Hepatocyte (in vitro differentiated cells): ENCODE measurements at regions not wholly inside any gene's neighbourhood (a gene's known extent, or its start where the extent isn't known, plus 50 kb on each side); places are given as distances from the start of the nearest gene placed in this dataset.

Experiments used
- DNase-seq: peaks from one replicate; pipeline ENCODE4 v3.0.0-alpha.2; 2016; ENCODE audit warnings: low spot score
- H2AFZ ChIP-seq: fragments of 200-600 bp; sonication (generic); 2 replicates; pipeline ENCODE4 v1.6.0; 2016; ENCODE audit warnings: antibody characterized with exemption, mild to moderate bottlenecking
- H3K27ac ChIP-seq: fragments of 200-600 bp; sonication (generic); 2 replicates; pipeline ENCODE4 v1.5.1; 2016; ENCODE audit warnings: mild to moderate bottlenecking
- H3K27me3 ChIP-seq: fragments of 200-600 bp; sonication (generic); 2 replicates; pipeline ENCODE4 v1.6.1; 2016
- H3K36me3 ChIP-seq: fragments of 200-600 bp; sonication (generic); replicated peaks from 2 replicates; pipeline ENCODE4 v1.5.1; 2016; ENCODE audit warnings: low read depth; ENCODE audit not compliant: insufficient read depth
- H3K4me1 ChIP-seq: fragments of 200-600 bp; sonication (generic); 2 replicates; pipeline ENCODE4 v1.5.1; 2016; ENCODE audit warnings: mild to moderate bottlenecking, moderate library complexity; ENCODE audit not compliant: insufficient read depth
- H3K4me2 ChIP-seq: fragments of 200-600 bp; sonication (generic); 2 replicates; pipeline ENCODE4 v1.6.0; 2016
- H3K4me3 ChIP-seq: fragments of 200-600 bp; sonication (generic); 2 replicates; pipeline ENCODE4 v1.5.1; 2016; ENCODE audit warnings: mild to moderate bottlenecking
- H3K79me2 ChIP-seq: fragments of 200-600 bp; sonication (generic); 2 replicates; pipeline ENCODE4 v1.6.0; 2017; ENCODE audit warnings: mild to moderate bottlenecking
- H3K9me2 ChIP-seq: fragments of 200-600 bp; sonication (generic); replicated peaks from 2 replicates; pipeline ENCODE4 v1.6.0; 2017; ENCODE audit warnings: mild to moderate bottlenecking; ENCODE audit not compliant: insufficient read depth
- H3K9me3 ChIP-seq: fragments of 200-600 bp; sonication (generic); 2 replicates; pipeline ENCODE4 v1.5.1; 2016; ENCODE audit warnings: low read depth, mild to moderate bottlenecking
- H4K20me1 ChIP-seq: fragments of 200-600 bp; sonication (generic); 2 replicates; pipeline ENCODE4 v1.6.0; 2016; ENCODE audit warnings: mild to moderate bottlenecking; ENCODE audit not compliant: insufficient read depth, poor library complexity, severe bottlenecking
- EZH2 ChIP-seq: fragments of 200-600 bp; sonication (generic); IDR thresholded peaks from 2 replicates; pipeline ENCODE4 v1.6.1; 2016; ENCODE audit warnings: antibody characterized with exemption, mild to moderate bottlenecking, borderline replicate concordance
- EZH2phosphoT487 ChIP-seq: fragments of 200-600 bp; sonication (generic); IDR thresholded peaks from one replicate; pipeline ENCODE4 v1.6.1; 2018; ENCODE audit warnings: antibody characterized with exemption, mild to moderate bottlenecking, low read depth, moderate library complexity; ENCODE audit not compliant: unreplicated experiment, severe bottlenecking
- WGBS: methylation state at CpG from one replicate; pipeline ENCODE4 v1.1.6; 2016; ENCODE audit warnings: low lambda C conversion rate; ENCODE audit errors: missing lambda C conversion rate; 5-methylcytosine and 5-hydroxymethylcytosine counted together
- TF ChIP-seq, protein P1 (sequence below): fragments of 200-600 bp; sonication (generic); IDR thresholded peaks from 2 replicates; pipeline ENCODE4 v1.5.1; 2016; ENCODE audit warnings: antibody characterized with exemption, mild to moderate bottlenecking; ENCODE audit not compliant: poor library complexity

DNA sequence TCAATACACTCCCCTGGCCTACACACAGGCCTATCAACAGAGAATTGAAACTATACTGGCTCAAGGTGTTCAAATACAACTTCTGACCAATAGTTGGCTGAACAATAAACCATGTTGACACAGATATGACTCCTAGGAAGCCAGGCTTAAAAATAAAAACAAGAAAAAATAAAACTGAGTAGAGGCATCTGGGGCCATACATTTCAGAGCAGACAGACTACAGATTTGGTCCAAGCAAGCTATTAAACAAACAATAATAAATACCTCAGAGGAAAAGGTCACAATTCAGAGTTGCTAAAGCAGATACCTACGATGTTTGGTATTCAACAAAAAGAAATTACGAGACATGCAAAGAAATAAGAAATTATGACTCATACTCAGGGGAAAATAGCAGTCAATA, 132.8 kb upstream of the ACVR2A start:
- Histone ChIP-seq H3K79me2 (no peaks in the 10 kb centered on the region), H3K27ac (no peak overlapping the region), H3K9me2 (no peaks in the 10 kb centered on the region), H3K4me1 (no peaks in the 10 kb centered on the region), H3K4me3 (no peak overlapping the region), H3K9me3 (no peaks in the 10 kb centered on the region), H4K20me1 (no peaks in the 10 kb centered on the region), H3K4me2 (no peak overlapping the region), H3K27me3 (no peaks in the 10 kb centered on the region), H2AFZ (no peak overlapping the region), H3K36me3 (no peaks in the 10 kb centered on the region)
- 78% methylated on average over 2 of the region's 2 CpGs for WGBS
- no peak for DNase-seq
- no peak for TF ChIP-seq EZH2
- TF ChIP-seq, protein P1, sequence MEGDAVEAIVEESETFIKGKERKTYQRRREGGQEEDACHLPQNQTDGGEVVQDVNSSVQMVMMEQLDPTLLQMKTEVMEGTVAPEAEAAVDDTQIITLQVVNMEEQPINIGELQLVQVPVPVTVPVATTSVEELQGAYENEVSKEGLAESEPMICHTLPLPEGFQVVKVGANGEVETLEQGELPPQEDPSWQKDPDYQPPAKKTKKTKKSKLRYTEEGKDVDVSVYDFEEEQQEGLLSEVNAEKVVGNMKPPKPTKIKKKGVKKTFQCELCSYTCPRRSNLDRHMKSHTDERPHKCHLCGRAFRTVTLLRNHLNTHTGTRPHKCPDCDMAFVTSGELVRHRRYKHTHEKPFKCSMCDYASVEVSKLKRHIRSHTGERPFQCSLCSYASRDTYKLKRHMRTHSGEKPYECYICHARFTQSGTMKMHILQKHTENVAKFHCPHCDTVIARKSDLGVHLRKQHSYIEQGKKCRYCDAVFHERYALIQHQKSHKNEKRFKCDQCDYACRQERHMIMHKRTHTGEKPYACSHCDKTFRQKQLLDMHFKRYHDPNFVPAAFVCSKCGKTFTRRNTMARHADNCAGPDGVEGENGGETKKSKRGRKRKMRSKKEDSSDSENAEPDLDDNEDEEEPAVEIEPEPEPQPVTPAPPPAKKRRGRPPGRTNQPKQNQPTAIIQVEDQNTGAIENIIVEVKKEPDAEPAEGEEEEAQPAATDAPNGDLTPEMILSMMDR, result no peak
- TF ChIP-seq EZH2phosphoT487, result no peak

GRCh38 chr2:147711031-147711430, 133.8 kb upstream of the ACVR2A start:
- Histone ChIP-seq H3K4me3 (no peak overlapping the region), H4K20me1 (no peaks in the 10 kb centered on the region), H3K27me3 (no peaks in the 10 kb centered on the region), H3K27ac (no peak overlapping the region), H3K4me2 (no peak overlapping the region), H3K79me2 (no peaks in the 10 kb centered on the region), H3K9me3 (no peaks in the 10 kb centered on the region), H3K36me3 (no peaks in the 10 kb centered on the region), H3K9me2 (no peaks in the 10 kb centered on the region), H2AFZ (no peak overlapping the region), H3K4me1 (no peaks in the 10 kb centered on the region)
- TF ChIP-seq, protein P1, result no peak
- no peak for TF ChIP-seq EZH2
- no peak for TF ChIP-seq EZH2phosphoT487
- DNase-seq, result no peak
- WGBS, result 57% methylated on average over 4 of the region's 4 CpGs

- Histone ChIP-seq H3K27me3 (no peaks in the 10 kb centered on the region), H3K4me2 (no peak overlapping the region), H2AFZ (no peak overlapping the region), H3K9me3 (no peaks in the 10 kb centered on the region), H3K79me2 (no peaks in the 10 kb centered on the region), H3K9me2 (no peaks in the 10 kb centered on the region), H4K20me1 (no peaks in the 10 kb centered on the region), H3K4me1 (no peaks in the 10 kb centered on the region), H3K27ac (no peak overlapping the region), H3K4me3 (no peak overlapping the region), H3K36me3 (no peaks in the 10 kb centered on the region)
- TF ChIP-seq EZH2 (no peak), EZH2phosphoT487 (no peak)
- TF ChIP-seq, protein P1, result no peak
- DNase-seq, result no peak
These were observed 135.2 kb upstream of the ACVR2A start for GRCh38 chr2:147709655-147710054.

- H3K27me3 ChIP-seq, result no peaks in the 10 kb centered on the region
- DNase-seq, result no peak
- 85% methylated on average over 3 of the region's 3 CpGs for WGBS
- no peaks in the 10 kb centered on the region for H3K9me3 ChIP-seq
- H3K79me2 ChIP-seq, result no peaks in the 10 kb centered on the region
- H3K27ac ChIP-seq, result no peak overlapping the region
- no peaks in the 10 kb centered on the region for H3K36me3 ChIP-seq
- TF ChIP-seq EZH2phosphoT487, result no peak
- TF ChIP-seq, protein P1, result no peak
- no peak for TF ChIP-seq EZH2
- no peaks in the 10 kb centered on the region for H4K20me1 ChIP-seq
- H3K4me1 ChIP-seq, result no peaks in the 10 kb centered on the region
- no peak overlapping the region for H3K4me3 ChIP-seq
- no peak overlapping the region for H2AFZ ChIP-seq
- no peak overlapping the region for H3K4me2 ChIP-seq
- H3K9me2 ChIP-seq, result no peaks in the 10 kb centered on the region
These were observed 141.7 kb upstream of the ACVR2A start for GRCh38 chr2:147703171-147703570.
